Calu3 (cell line): ENCODE measurements at regions not wholly inside any gene's neighbourhood (a gene's known extent, or its start where the extent isn't known, plus 50 kb on each side); places are given as distances from the start of the nearest gene placed in this dataset.

Experiments used
- BruUV-seq: library from RNA; stranded (reverse); fragments of 400-500 nt; replicated peaks from 2 replicates; lab custom pipeline; 2021; lab: Mats Ljungman, UMichigan
- CTCF ChIA-PET: fragments of 300-600 bp; sonication (Branson Sonifier 250); formaldehyde crosslinking; loops from one replicate; lab custom pipeline; 2022; ENCODE audit warnings: antibody characterized with exemption; lab: Charles Lee
- DNase-seq: peaks from one replicate; pipeline ENCODE4 v3.0.0; 2022
- H3K27ac Mint-ChIP-seq: one replicate; pipeline ENCODE4 v1.8.0; 2022; ENCODE audit warnings: mixed read lengths; ENCODE audit not compliant: unreplicated experiment
- H3K27me3 Mint-ChIP-seq: one replicate; pipeline ENCODE4 v1.8.0; 2022; ENCODE audit warnings: mixed read lengths; ENCODE audit not compliant: unreplicated experiment
- H3K36me3 Mint-ChIP-seq: one replicate; pipeline ENCODE4 v1.8.0; 2022; ENCODE audit warnings: mild to moderate bottlenecking, moderate library complexity, mixed read lengths; ENCODE audit not compliant: insufficient read depth, unreplicated experiment
- H3K4me1 Mint-ChIP-seq: one replicate; pipeline ENCODE4 v1.8.0; 2022; ENCODE audit warnings: mild to moderate bottlenecking, low read depth, mixed read lengths; ENCODE audit not compliant: unreplicated experiment
- H3K4me3 Mint-ChIP-seq: one replicate; pipeline ENCODE4 v1.8.0; 2022; ENCODE audit warnings: mild to moderate bottlenecking, low read depth, moderate library complexity, mixed read lengths; ENCODE audit not compliant: unreplicated experiment
- H3K9me3 Mint-ChIP-seq: one replicate; pipeline ENCODE4 v1.8.0; 2022; ENCODE audit warnings: low read depth, mixed read lengths; ENCODE audit not compliant: unreplicated experiment
- CTCF ChIP-seq: fragments of 200-600 bp; IDR thresholded peaks from one replicate; pipeline ENCODE4 v1.8.0; 2022; ENCODE audit warnings: antibody characterized with exemption; ENCODE audit not compliant: unreplicated experiment
- intact Hi-C: fragments of 100-400 bp; cut with micrococcal nuclease; formaldehyde crosslinking; loops from one replicate; pipeline ENCODE4 v1.10.0; 2022; ENCODE audit not compliant: unreplicated experiment

- intact Hi-C loops: no loop called here
- H3K4me3 Mint-ChIP-seq: no peak overlapping the region
- H3K9me3 Mint-ChIP-seq: no peaks in the 10 kb centered on the region
- H3K27ac Mint-ChIP-seq: no peak overlapping the region
- CTCF ChIA-PET: no interaction called here
- BruUV-seq: no TSS peak
- H3K4me1 Mint-ChIP-seq: no peaks in the 10 kb centered on the region
- DNase-seq: no peak
- H3K27me3 Mint-ChIP-seq: no peaks in the 10 kb centered on the region
- no peaks in the 10 kb centered on the region for H3K36me3 Mint-ChIP-seq
- no peak for TF ChIP-seq CTCF
Observed at GRCh38 chr13:72431981-72432682, 295.3 kb downstream of the MZT1 start.

- no peaks in the 10 kb centered on the region for H3K36me3 Mint-ChIP-seq
- TF ChIP-seq CTCF: no peak
- CTCF ChIA-PET: no interaction called here
- no peaks in the 10 kb centered on the region for H3K9me3 Mint-ChIP-seq
- H3K27ac Mint-ChIP-seq: no peak overlapping the region
- no TSS peak for BruUV-seq
- no peaks in the 10 kb centered on the region for H3K4me1 Mint-ChIP-seq
- no peak for DNase-seq
- intact Hi-C loops: no loop called here
- no peaks in the 10 kb centered on the region for H3K27me3 Mint-ChIP-seq
- no peak overlapping the region for H3K4me3 Mint-ChIP-seq
Observed at GRCh38 chr13:72430923-72431322, 296.5 kb downstream of the MZT1 start.

GRCh38 chr13:72427757-72428528 lies 299.5 kb downstream of the MZT1 start:
- TF ChIP-seq CTCF: no peak
- Mint-ChIP-seq H3K27me3 (no peaks in the 10 kb centered on the region), H3K36me3 (no peaks in the 10 kb centered on the region), H3K27ac (no peak overlapping the region), H3K4me1 (no peaks in the 10 kb centered on the region), H3K9me3 (no peaks in the 10 kb centered on the region), H3K4me3 (no peak overlapping the region)
- CTCF ChIA-PET: no interaction called here
- DNase-seq: no peak
- BruUV-seq: no TSS peak
- intact Hi-C loops: no loop called here

DNA sequence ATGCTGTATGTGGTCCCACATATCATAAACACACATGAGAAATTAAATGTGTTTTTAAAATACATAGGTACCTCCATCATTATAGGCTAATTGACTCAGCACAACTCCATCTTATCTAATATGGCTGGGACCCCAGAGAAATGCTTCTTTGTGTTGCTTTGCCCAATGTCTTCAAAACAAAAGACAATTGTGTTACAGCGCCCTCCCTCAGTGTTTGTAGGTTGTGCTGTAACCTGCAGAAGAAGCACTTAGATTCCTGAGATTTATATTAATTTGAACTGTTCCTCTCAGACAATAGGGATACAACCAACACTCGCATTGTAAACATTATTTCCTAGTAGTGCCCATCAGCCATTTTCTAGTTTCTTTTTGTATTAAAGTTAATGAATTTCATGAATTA lies 303.4 kb downstream of the MZT1 start:
- Mint-ChIP-seq H3K9me3 (no peaks in the 10 kb centered on the region), H3K4me1 (no peaks in the 10 kb centered on the region), H3K36me3 (no peaks in the 10 kb centered on the region), H3K4me3 (no peak overlapping the region), H3K27me3 (no peaks in the 10 kb centered on the region), H3K27ac (no peak overlapping the region)
- no TSS peak for BruUV-seq
- intact Hi-C loops: no loop called here
- CTCF ChIA-PET: no interaction called here
- TF ChIP-seq CTCF: no peak
- DNase-seq: no peak
